ENCODE measurements at regions not wholly inside any gene's neighbourhood (a gene's known extent, or its start where the extent isn't known, plus 50 kb on each side); places are given as distances from the start of the nearest gene placed in this dataset.

GRCh38 chr2:199572571-199572970 lies 114.8 kb upstream of the SATB2 start:
- TF ChIP-seq, protein P1, sequence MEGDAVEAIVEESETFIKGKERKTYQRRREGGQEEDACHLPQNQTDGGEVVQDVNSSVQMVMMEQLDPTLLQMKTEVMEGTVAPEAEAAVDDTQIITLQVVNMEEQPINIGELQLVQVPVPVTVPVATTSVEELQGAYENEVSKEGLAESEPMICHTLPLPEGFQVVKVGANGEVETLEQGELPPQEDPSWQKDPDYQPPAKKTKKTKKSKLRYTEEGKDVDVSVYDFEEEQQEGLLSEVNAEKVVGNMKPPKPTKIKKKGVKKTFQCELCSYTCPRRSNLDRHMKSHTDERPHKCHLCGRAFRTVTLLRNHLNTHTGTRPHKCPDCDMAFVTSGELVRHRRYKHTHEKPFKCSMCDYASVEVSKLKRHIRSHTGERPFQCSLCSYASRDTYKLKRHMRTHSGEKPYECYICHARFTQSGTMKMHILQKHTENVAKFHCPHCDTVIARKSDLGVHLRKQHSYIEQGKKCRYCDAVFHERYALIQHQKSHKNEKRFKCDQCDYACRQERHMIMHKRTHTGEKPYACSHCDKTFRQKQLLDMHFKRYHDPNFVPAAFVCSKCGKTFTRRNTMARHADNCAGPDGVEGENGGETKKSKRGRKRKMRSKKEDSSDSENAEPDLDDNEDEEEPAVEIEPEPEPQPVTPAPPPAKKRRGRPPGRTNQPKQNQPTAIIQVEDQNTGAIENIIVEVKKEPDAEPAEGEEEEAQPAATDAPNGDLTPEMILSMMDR (conservative IDR thresholded peaks at IDR 0.05; ENCODE audit: low read length) = no peak
- TF ChIP-seq EZH2phosphoT487 (IDR thresholded peaks at IDR 0.05; ENCODE audit: borderline replicate concordance, low read depth, low read length) = no peak

Data from OCI-LY7 (cell line).